B cell (primary cell): ENCODE measurements at regions not wholly inside any gene's neighbourhood (a gene's known extent, or its start where the extent isn't known, plus 50 kb on each side); places are given as distances from the start of the nearest gene placed in this dataset.

Experiments used
- ATAC-seq: fragments of 200-7000 bp; cut with Tn5 transposase; one replicate; pipeline ENCODE4 v1.10.0; 2021; ENCODE audit warnings: low read depth, mild to moderate bottlenecking, moderate number of reproducible peaks, moderate library complexity
- CTCF ChIA-PET: fragments of 350-600 bp; sonication (Branson Sonifier 250); formaldehyde crosslinking; loops from one replicate; lab custom pipeline; 2021; ENCODE audit warnings: antibody characterized with exemption, inconsistent platforms; lab: Charles Lee
- POLR2A ChIA-PET: fragments of 350-600 bp; sonication (Branson Sonifier 250); formaldehyde crosslinking; loops from one replicate; lab custom pipeline; 2021; ENCODE audit warnings: antibody characterized with exemption; lab: Charles Lee
- DNase-seq: peaks from one replicate; pipeline ENCODE4 v3.0.0; 2013
- H2AFZ ChIP-seq: 2 replicates; pipeline ENCODE4 v1.6.1; 2012; ENCODE audit warnings: mild to moderate bottlenecking, low read depth, low read length; ENCODE audit not compliant: insufficient read depth, poor library complexity, severe bottlenecking
- H3K27ac ChIP-seq, 2 donors: 1 replicate in 1 of 2; 2 replicates in 1 of 2; pipeline ENCODE4 v1.5.1; 2012 to 2013; ENCODE audit warnings: low read length in 2 of 2, mild to moderate bottlenecking in 2 of 2, moderate library complexity in 1 of 2
- H3K27me3 ChIP-seq, 4 experiments: fragments of 200-600 bp in 1 of 4; sonication (generic) in 1 of 4; replicated peaks in 1 of 4; 1 replicate in 2 of 4; 2 replicates in 2 of 4; pipeline versions ENCODE4 v1.6.1 to v1.7.0; 2013 to 2016; ENCODE audit warnings: low read length in 3 of 4, mild to moderate bottlenecking in 2 of 4, mixed read lengths in 1 of 4, moderate library complexity in 1 of 4; ENCODE audit not compliant: insufficient read depth in 4 of 4, control insufficient read depth in 3 of 4; ENCODE audit errors: control extremely low read depth in 1 of 4
- H3K36me3 ChIP-seq, 2 experiments: replicated peaks in 1 of 2; 1 replicate in 1 of 2; 2 replicates in 1 of 2; pipeline versions ENCODE4 v1.6.1 to v1.7.1; 2013; ENCODE audit warnings: low read length in 1 of 2; ENCODE audit not compliant: insufficient read depth in 2 of 2, control insufficient read depth in 1 of 2; ENCODE audit errors: control extremely low read depth in 1 of 2, extremely low read depth in 1 of 2
- H3K4me1 ChIP-seq, 2 donors: fragments of 200-600 bp in 1 of 2; sonication (generic) in 1 of 2; 1 replicate in 1 of 2; 2 replicates in 1 of 2; pipeline versions ENCODE4 v1.5.1 to v1.6.1; 2013 to 2017; ENCODE audit warnings: low read length in 2 of 2; ENCODE audit not compliant: control insufficient read depth in 2 of 2, insufficient read depth in 2 of 2
- H3K4me2 ChIP-seq: replicated peaks from 2 replicates; pipeline ENCODE3; 2012; ENCODE audit warnings: mild to moderate bottlenecking, low read depth, low read length; ENCODE audit not compliant: poor library complexity, severe bottlenecking
- H3K4me3 ChIP-seq, 5 experiments: fragments of 200-600 bp in 1 of 5; sonication (generic) in 1 of 5; 1 replicate in 3 of 5; 2 replicates in 2 of 5; pipeline versions ENCODE4 v1.5.1 to v1.7.0; 2011 to 2016; ENCODE audit warnings: low read length in 4 of 5, mild to moderate bottlenecking in 4 of 5, low read depth in 2 of 5, control low read depth in 1 of 5, moderate library complexity in 1 of 5; ENCODE audit not compliant: insufficient read depth in 1 of 5; ENCODE audit errors: control extremely low read depth in 1 of 5, extremely low read depth in 1 of 5
- H3K79me2 ChIP-seq: fragments of 200-600 bp; sonication (generic); one replicate; pipeline ENCODE4 v1.6.0; 2016; ENCODE audit warnings: low read length; ENCODE audit not compliant: control insufficient read depth, insufficient read depth
- H3K9ac ChIP-seq: fragments of 200-600 bp; sonication (generic); 2 replicates; pipeline ENCODE4 v1.6.1; 2017; ENCODE audit warnings: mild to moderate bottlenecking, low read length, moderate library complexity
- H3K9me3 ChIP-seq, 3 donors: one replicate each; pipeline versions ENCODE4 v1.6.1 to v1.7.1; 2013; ENCODE audit warnings: low read length in 2 of 3; ENCODE audit not compliant: control insufficient read depth in 2 of 3, insufficient read depth in 1 of 3; ENCODE audit errors: control extremely low read depth in 1 of 3
- H4K20me1 ChIP-seq: 2 replicates; pipeline ENCODE4 v1.6.0; 2012; ENCODE audit warnings: mild to moderate bottlenecking, low read length; ENCODE audit not compliant: insufficient read depth, control insufficient read depth, poor library complexity, severe bottlenecking
- H3K27ac Mint-ChIP-seq: one replicate; pipeline ENCODE4 v1.8.0; 2021; ENCODE audit warnings: mixed read lengths
- H3K27me3 Mint-ChIP-seq: one replicate; pipeline ENCODE4 v1.8.0; 2021; ENCODE audit warnings: mixed read lengths
- H3K4me1 Mint-ChIP-seq: one replicate; pipeline ENCODE4 v1.8.0; 2021; ENCODE audit warnings: mixed read lengths
- H3K4me3 Mint-ChIP-seq: one replicate; pipeline ENCODE4 v1.8.0; 2021; ENCODE audit warnings: mixed read lengths
- H3K9me3 Mint-ChIP-seq: one replicate; pipeline ENCODE4 v1.8.0; 2022; ENCODE audit warnings: mixed read lengths; ENCODE audit not compliant: insufficient read depth
- CTCF ChIP-seq: fragments of 200-600 bp; IDR thresholded peaks from one replicate; pipeline ENCODE4 v1.8.0; 2022; ENCODE audit warnings: antibody characterized with exemption, mild to moderate bottlenecking
- EZH2 ChIP-seq: IDR thresholded peaks from 2 replicates; pipeline ENCODE4 v1.6.1; 2012; ENCODE audit warnings: borderline replicate concordance, low read depth, mild to moderate bottlenecking, moderate library complexity, low read length; ENCODE audit not compliant: insufficient read depth, poor library complexity, severe bottlenecking
- WGBS: methylation state at CpG from one replicate; pipeline ENCODE4 v1.1.5; 2013; ENCODE audit warnings: missing lambda C conversion rate; ENCODE audit not compliant: insufficient coverage; 5-methylcytosine and 5-hydroxymethylcytosine counted together
- intact Hi-C: fragments of 100-400 bp; cut with micrococcal nuclease; formaldehyde crosslinking; loops from one replicate; pipeline ENCODE4 v1.10.0; 2022

- H3K4me1 ChIP-seq, result peaks cover 35 to 37% of the 10 kb centered on the region in 2 donors
- no peak overlapping the region for H3K4me2 ChIP-seq
- CTCF ChIA-PET, result interaction anchor here (0.7 to 1.2 kb wide), 2 partner anchors 49 to 164 kb away, joined by 3 to 5 read pairs; no protein-coding TSS in a partner anchor
- H3K36me3 ChIP-seq, result no peaks in the 10 kb centered on the region
- no peaks in the 10 kb centered on the region for H4K20me1 ChIP-seq
- no peak overlapping the region for H3K4me3 Mint-ChIP-seq
- H3K4me1 Mint-ChIP-seq, result peaks cover 44% of the 10 kb centered on the region
- no peak overlapping the region for H3K27ac Mint-ChIP-seq
- no peaks in the 10 kb centered on the region for H3K27me3 ChIP-seq
- WGBS, result no CpG with 5 or more reads among the region's 1 CpG
- POLR2A ChIA-PET, result no interaction called here
- no peaks in the 10 kb centered on the region for H3K9me3 Mint-ChIP-seq
- ATAC-seq (no peak), DNase-seq (no peak)
- no peak overlapping the region for H3K9ac ChIP-seq
- H3K9me3 ChIP-seq, result peaks cover 0 to under 1% (median 0%) of the 10 kb centered on the region in 3 donors
- no peak overlapping the region for H3K4me3 ChIP-seq
- H3K27me3 Mint-ChIP-seq, result no peaks in the 10 kb centered on the region
- H3K79me2 ChIP-seq, result no peaks in the 10 kb centered on the region
- TF ChIP-seq CTCF, result no peak
- peak overlapping the region in 1 of 2 donors; percentile 71 for H3K27ac ChIP-seq
- intact Hi-C loops, result no loop called here
- H2AFZ ChIP-seq, result no peak overlapping the region
Measured at GRCh38 chr12:47348206-47348605, 268.4 kb upstream of the AMIGO2 start.

- ATAC-seq (no peak), DNase-seq (no peak)
- peaks cover 29% of the 10 kb centered on the region for H3K4me1 Mint-ChIP-seq
- H3K4me2 ChIP-seq, result no peak overlapping the region
- H3K27me3 Mint-ChIP-seq, result no peaks in the 10 kb centered on the region
- no peak overlapping the region for H3K4me3 Mint-ChIP-seq
- no peaks in the 10 kb centered on the region for H3K79me2 ChIP-seq
- no peaks in the 10 kb centered on the region for H3K9me3 ChIP-seq
- no peak overlapping the region for H3K9ac ChIP-seq
- WGBS, result no CpG with 5 or more reads among the region's 4 CpGs
- no peak overlapping the region for H3K27ac Mint-ChIP-seq
- no peaks in the 10 kb centered on the region for H3K9me3 Mint-ChIP-seq
- POLR2A ChIA-PET, result interaction anchor here (1.2 kb wide), 1 partner anchor 33 kb away, joined by 3 read pairs; no protein-coding TSS in a partner anchor
- no peak overlapping the region for H3K4me3 ChIP-seq
- TF ChIP-seq EZH2 (no peak), CTCF (no peak)
- intact Hi-C loops, result no loop called here
- peaks cover 23 to 30% of the 10 kb centered on the region in 2 donors for H3K4me1 ChIP-seq
- CTCF ChIA-PET, result interaction anchor here (0.7 to 1.6 kb wide), 5 partner anchors 10 to 314 kb away, joined by 3 to 5 read pairs (median 3); no protein-coding TSS in a partner anchor
- H4K20me1 ChIP-seq, result no peaks in the 10 kb centered on the region
- H3K27me3 ChIP-seq, result no peaks in the 10 kb centered on the region
- H3K27ac ChIP-seq, result no peak overlapping the region
- peak overlapping the region; percentile 25 for H2AFZ ChIP-seq
- H3K36me3 ChIP-seq, result no peaks in the 10 kb centered on the region
Measured at GRCh38 chr12:47346251-47347019, 266.7 kb upstream of the AMIGO2 start.
